Sigmoid colon (tissue), 6 donors: ENCODE measurements at regions not wholly inside any gene's neighbourhood (a gene's known extent, or its start where the extent isn't known, plus 50 kb on each side); places are given as distances from the start of the nearest gene placed in this dataset.

Source experiments
- DNase-seq: peaks from one replicate; pipeline ENCODE4 v3.0.0-alpha.2; 2019
- H3K27ac ChIP-seq, 4 donors: fragments of 200-600 bp; sonication (generic); one replicate each; pipeline ENCODE4 v1.5.1; 2016 to 2019; ENCODE audit warnings: mild to moderate bottlenecking in 1 of 4
- H3K27me3 ChIP-seq, 3 donors: fragments of 200-600 bp; sonication (generic); one replicate each; pipeline ENCODE4 v1.5.1; 2019; ENCODE audit warnings: mild to moderate bottlenecking in 1 of 3
- H3K36me3 ChIP-seq, 4 donors: fragments of 200-600 bp; sonication (generic); one replicate each; pipeline ENCODE4 v1.5.1; 2016 to 2019
- H3K4me1 ChIP-seq, 4 donors: fragments of 200-600 bp; sonication (generic); one replicate each; pipeline ENCODE4 v1.5.1; 2017 to 2019
- H3K4me3 ChIP-seq, 4 donors: fragments of 200-600 bp; sonication (generic); one replicate each; pipeline ENCODE4 v1.5.1; 2017 to 2019; ENCODE audit warnings: mild to moderate bottlenecking in 2 of 4, moderate library complexity in 1 of 4
- H3K9me3 ChIP-seq, 4 donors: fragments of 200-600 bp in 3 of 4; sonication (generic) in 3 of 4; one replicate each; pipeline versions ENCODE4 v1.5.1 to v1.6.1; 2013 to 2019
- CTCF ChIP-seq, 4 experiments: fragments of 450-650 bp in 3 of 4; fragments of 200-600 bp in 1 of 4; IDR thresholded peaks; one replicate each; pipeline ENCODE4 v1.5.1; 2016 to 2019; ENCODE audit warnings: antibody characterized with exemption in 4 of 4, mild to moderate bottlenecking in 3 of 4, moderate library complexity in 2 of 4
- EP300 ChIP-seq, 4 donors: sonication (generic); formaldehyde crosslinking; IDR thresholded peaks; one replicate each; pipeline ENCODE4 v1.6.1; 2017; ENCODE audit warnings: antibody characterized with exemption in 4 of 4
- POLR2A ChIP-seq, 2 donors: fragments of 450-650 bp; IDR thresholded peaks; one replicate each; pipeline ENCODE4 v1.6.1; 2016; ENCODE audit warnings: antibody characterized with exemption in 2 of 2, mild to moderate bottlenecking in 2 of 2, moderate library complexity in 2 of 2
- POLR2AphosphoS5 ChIP-seq, 4 donors: sonication (generic); formaldehyde crosslinking; IDR thresholded peaks; one replicate each; pipeline ENCODE4 v1.6.1; 2017; ENCODE audit warnings: antibody characterized with exemption in 4 of 4
- WGBS, 2 donors: extraction: QIAGEN DNeasy Blood & Tissue Kit; methylation state at CpG; one replicate each; pipeline ENCODE4 v1.1.7; 2013; 5-methylcytosine and 5-hydroxymethylcytosine counted together
- intact Hi-C: fragments of 100-400 bp; cut with DNase I; formaldehyde crosslinking; loops from one replicate; pipeline ENCODE4 v1.15.1; 2023
- donor health status: healthy with polysubstance abuse.
- donor health status: healthy.

GRCh38 chr10:127797339-127797738, 60.4 kb downstream of the FOXI2 start:
- DNase-seq: no peak
- intact Hi-C loops: no loop called here
- Histone ChIP-seq H3K4me1 (no peaks in the 10 kb centered on the region), H3K27me3 (no peaks in the 10 kb centered on the region), H3K4me3 (no peak overlapping the region), H3K36me3 (no peaks in the 10 kb centered on the region), H3K27ac (no peak overlapping the region), H3K9me3 (no peaks in the 10 kb centered on the region)
- WGBS, 2 donors: 98% methylated on average over 1 of the region's 1 CpG
- TF ChIP-seq CTCF (IDR thresholded peaks at IDR 0.05) (no peak), EP300 (IDR thresholded peaks at IDR 0.05) (no peak), POLR2A (IDR thresholded peaks at IDR 0.05) (no peak), POLR2AphosphoS5 (IDR thresholded peaks at IDR 0.05) (no peak)

GRCh38 chr10:127798111-127798510, 61.1 kb downstream of the FOXI2 start:
- 36 to 59% methylated on average over 6 of the region's 6 CpGs for WGBS, 2 donors

GRCh38 chr10:127801302-127801701, 64.3 kb downstream of the FOXI2 start:
- no peaks in the 10 kb centered on the region for H3K9me3 ChIP-seq
- WGBS, 2 donors: 77 to 85% methylated on average over 3 of the region's 3 CpGs
- DNase-seq: no peak
- no peaks in the 10 kb centered on the region for H3K4me1 ChIP-seq
- intact Hi-C loops: no loop called here
- H3K27ac ChIP-seq: no peak overlapping the region
- no peaks in the 10 kb centered on the region for H3K36me3 ChIP-seq
- TF ChIP-seq EP300 (IDR thresholded peaks at IDR 0.05) (no peak), CTCF (IDR thresholded peaks at IDR 0.05) (no peak), POLR2A (IDR thresholded peaks at IDR 0.05) (no peak), POLR2AphosphoS5 (IDR thresholded peaks at IDR 0.05) (no peak)
- H3K27me3 ChIP-seq: no peaks in the 10 kb centered on the region
- H3K4me3 ChIP-seq: no peak overlapping the region

More at GRCh38 chr10:127798111-127798510, 61.1 kb downstream of the FOXI2 start:
- H3K9me3 ChIP-seq: no peaks in the 10 kb centered on the region
- no peak for DNase-seq
- no peaks in the 10 kb centered on the region for H3K36me3 ChIP-seq
- TF ChIP-seq POLR2A (IDR thresholded peaks at IDR 0.05) (no peak), POLR2AphosphoS5 (IDR thresholded peaks at IDR 0.05) (no peak), CTCF (IDR thresholded peaks at IDR 0.05) (no peak), EP300 (IDR thresholded peaks at IDR 0.05) (no peak)
- no peak overlapping the region for H3K4me3 ChIP-seq
- intact Hi-C loops: no loop called here
- no peaks in the 10 kb centered on the region for H3K4me1 ChIP-seq
- H3K27me3 ChIP-seq: no peaks in the 10 kb centered on the region
- no peak overlapping the region for H3K27ac ChIP-seq

- H3K9me3 ChIP-seq: no peaks in the 10 kb centered on the region
- H3K27me3 ChIP-seq: no peaks in the 10 kb centered on the region
- no peak overlapping the region for H3K4me3 ChIP-seq
- no peaks in the 10 kb centered on the region for H3K4me1 ChIP-seq
- DNase-seq: no peak
- WGBS, 2 donors: 56 to 76% methylated on average over 6 of the region's 6 CpGs
- intact Hi-C loops: no loop called here
- no peak for TF ChIP-seq CTCF (IDR thresholded peaks at IDR 0.05)
- TF ChIP-seq EP300 (IDR thresholded peaks at IDR 0.05): no peak
- TF ChIP-seq POLR2A (IDR thresholded peaks at IDR 0.05): no peak
- TF ChIP-seq POLR2AphosphoS5 (IDR thresholded peaks at IDR 0.05): no peak
- no peak overlapping the region for H3K27ac ChIP-seq
- no peaks in the 10 kb centered on the region for H3K36me3 ChIP-seq
Observed at GRCh38 chr10:127802531-127803095, 65.6 kb downstream of the FOXI2 start.

- intact Hi-C loops: no loop called here
- TF ChIP-seq POLR2AphosphoS5 (IDR thresholded peaks at IDR 0.05) (no peak), CTCF (IDR thresholded peaks at IDR 0.05) (no peak), POLR2A (IDR thresholded peaks at IDR 0.05) (no peak), EP300 (IDR thresholded peaks at IDR 0.05) (no peak)
- DNase-seq: no peak
- Histone ChIP-seq H3K36me3 (no peaks in the 10 kb centered on the region), H3K4me3 (no peak overlapping the region), H3K27ac (no peak overlapping the region), H3K27me3 (no peaks in the 10 kb centered on the region), H3K4me1 (no peaks in the 10 kb centered on the region), H3K9me3 (no peaks in the 10 kb centered on the region)
- 84 to 87% methylated on average over 8 of the region's 8 CpGs for WGBS, 2 donors
Observed at GRCh38 chr10:127804696-127805095, 67.7 kb downstream of the FOXI2 start.
